A673 (cell line): ENCODE measurements at regions not wholly inside any gene's neighbourhood (a gene's known extent, or its start where the extent isn't known, plus 50 kb on each side); places are given as distances from the start of the nearest gene placed in this dataset.

Source experiments
- BruUV-seq: library from RNA; stranded (reverse); fragments of 400-500 nt; replicated peaks from 2 replicates; lab custom pipeline; 2021; lab: Mats Ljungman, UMichigan
- CTCF ChIA-PET: fragments of 300-600 bp; sonication (Branson Sonifier 250); formaldehyde crosslinking; loops from one replicate; lab custom pipeline; 2022; ENCODE audit warnings: antibody characterized with exemption; lab: Charles Lee
- POLR2A ChIA-PET: fragments of 300-600 bp; sonication (Branson Sonifier 250); formaldehyde crosslinking; loops from one replicate; lab custom pipeline; 2022; ENCODE audit warnings: antibody characterized with exemption; ENCODE audit not compliant: low non-redundant PET; lab: Charles Lee
- DNase-seq: peaks from one replicate; pipeline ENCODE4 v3.0.0-alpha.2; 2015; ENCODE audit warnings: low spot score
- H3K27ac ChIP-seq: fragments of 200-600 bp; sonication (generic); 2 replicates; pipeline ENCODE4 v1.5.1; 2016; ENCODE audit warnings: mixed run types, low read depth, mild to moderate bottlenecking, mixed read lengths, antibody characterized with exemption, low read length; ENCODE audit not compliant: poor library complexity, severe bottlenecking
- H3K27me3 ChIP-seq: fragments of 200-600 bp; sonication (generic); replicated peaks from 2 replicates; pipeline ENCODE4 v1.6.1; 2017; ENCODE audit warnings: mixed run types, low read depth, mild to moderate bottlenecking, mixed read lengths, antibody characterized with exemption, low read length; ENCODE audit not compliant: insufficient read depth, poor library complexity
- H3K36me3 ChIP-seq: fragments of 200-600 bp; sonication (generic); 2 replicates; pipeline ENCODE4 v1.6.1; 2016; ENCODE audit warnings: mixed run types, mild to moderate bottlenecking, mixed read lengths, antibody characterized with exemption, low read length; ENCODE audit not compliant: insufficient read depth, poor library complexity, severe bottlenecking
- H3K4me1 ChIP-seq: fragments of 200-600 bp; sonication (generic); 2 replicates; pipeline ENCODE4 v1.6.1; 2017; ENCODE audit warnings: mixed run types, mild to moderate bottlenecking, mixed read lengths, antibody characterized with exemption, low read length; ENCODE audit not compliant: insufficient read depth, poor library complexity, severe bottlenecking
- H3K4me3 ChIP-seq: fragments of 200-600 bp; sonication (generic); 2 replicates; pipeline ENCODE4 v1.5.1; 2016; ENCODE audit warnings: low read depth, mixed run types, mild to moderate bottlenecking, mixed read lengths, low read length; ENCODE audit not compliant: poor library complexity, severe bottlenecking
- H3K9me3 ChIP-seq: fragments of 200-600 bp; sonication (generic); 2 replicates; pipeline ENCODE4 v1.6.1; 2016; ENCODE audit warnings: mixed run types, low read depth, mild to moderate bottlenecking, mixed read lengths, antibody characterized with exemption, low read length; ENCODE audit not compliant: poor library complexity, severe bottlenecking
- EZH2 ChIP-seq: fragments of 200-600 bp; sonication (generic); IDR thresholded peaks from 2 replicates; pipeline ENCODE4 v1.6.1; 2017; ENCODE audit warnings: borderline replicate concordance, low read depth, mild to moderate bottlenecking, mixed read lengths, antibody characterized with exemption, low read length; ENCODE audit not compliant: poor library complexity, severe bottlenecking
- intact Hi-C: fragments of 100-400 bp; cut with micrococcal nuclease; formaldehyde crosslinking; loops from one replicate; pipeline ENCODE4 v1.10.0; 2022; ENCODE audit not compliant: unreplicated experiment
- TF ChIP-seq, protein P1 (sequence below): fragments of 300-800, 200-600 bp; sonication (generic); conservative IDR thresholded peaks from 2 replicates; pipeline ENCODE4 v1.5.1; 2017; ENCODE audit warnings: low read depth, mild to moderate bottlenecking, antibody characterized with exemption, low read length, moderate library complexity, mixed read lengths

DNA sequence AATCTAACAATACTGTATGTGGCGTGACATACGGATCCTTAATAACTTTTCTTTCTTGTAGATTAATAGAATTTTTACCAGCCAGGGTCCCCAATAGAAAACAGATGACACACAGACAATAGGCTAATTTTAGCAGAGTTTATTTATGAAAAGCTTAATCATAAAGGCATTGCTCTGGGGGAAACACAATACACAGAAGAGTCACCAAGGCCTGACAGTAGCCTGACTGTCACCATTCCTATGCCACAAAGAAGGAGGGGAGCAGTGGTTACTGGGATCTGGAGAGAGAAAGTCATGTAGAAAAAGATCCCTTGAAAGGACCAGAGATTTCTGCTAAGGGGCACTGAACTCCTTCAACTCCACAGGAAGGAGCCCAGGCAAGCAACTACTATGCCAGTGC, 139.5 kb downstream of the METTL4 start:
- CTCF ChIA-PET: no interaction called here
- TF ChIP-seq EZH2: no peak
- TF ChIP-seq, protein P1, sequence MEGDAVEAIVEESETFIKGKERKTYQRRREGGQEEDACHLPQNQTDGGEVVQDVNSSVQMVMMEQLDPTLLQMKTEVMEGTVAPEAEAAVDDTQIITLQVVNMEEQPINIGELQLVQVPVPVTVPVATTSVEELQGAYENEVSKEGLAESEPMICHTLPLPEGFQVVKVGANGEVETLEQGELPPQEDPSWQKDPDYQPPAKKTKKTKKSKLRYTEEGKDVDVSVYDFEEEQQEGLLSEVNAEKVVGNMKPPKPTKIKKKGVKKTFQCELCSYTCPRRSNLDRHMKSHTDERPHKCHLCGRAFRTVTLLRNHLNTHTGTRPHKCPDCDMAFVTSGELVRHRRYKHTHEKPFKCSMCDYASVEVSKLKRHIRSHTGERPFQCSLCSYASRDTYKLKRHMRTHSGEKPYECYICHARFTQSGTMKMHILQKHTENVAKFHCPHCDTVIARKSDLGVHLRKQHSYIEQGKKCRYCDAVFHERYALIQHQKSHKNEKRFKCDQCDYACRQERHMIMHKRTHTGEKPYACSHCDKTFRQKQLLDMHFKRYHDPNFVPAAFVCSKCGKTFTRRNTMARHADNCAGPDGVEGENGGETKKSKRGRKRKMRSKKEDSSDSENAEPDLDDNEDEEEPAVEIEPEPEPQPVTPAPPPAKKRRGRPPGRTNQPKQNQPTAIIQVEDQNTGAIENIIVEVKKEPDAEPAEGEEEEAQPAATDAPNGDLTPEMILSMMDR: no peak
- DNase-seq: no peak
- Histone ChIP-seq H3K27ac (no peak overlapping the region), H3K36me3 (no peaks in the 10 kb centered on the region), H3K4me1 (no peaks in the 10 kb centered on the region), H3K9me3 (no peaks in the 10 kb centered on the region), H3K4me3 (no peak overlapping the region), H3K27me3 (peaks cover 10% of the 10 kb centered on the region)
- intact Hi-C loops: no loop called here
- POLR2A ChIA-PET: no interaction called here
- no TSS peak for BruUV-seq

DNA sequence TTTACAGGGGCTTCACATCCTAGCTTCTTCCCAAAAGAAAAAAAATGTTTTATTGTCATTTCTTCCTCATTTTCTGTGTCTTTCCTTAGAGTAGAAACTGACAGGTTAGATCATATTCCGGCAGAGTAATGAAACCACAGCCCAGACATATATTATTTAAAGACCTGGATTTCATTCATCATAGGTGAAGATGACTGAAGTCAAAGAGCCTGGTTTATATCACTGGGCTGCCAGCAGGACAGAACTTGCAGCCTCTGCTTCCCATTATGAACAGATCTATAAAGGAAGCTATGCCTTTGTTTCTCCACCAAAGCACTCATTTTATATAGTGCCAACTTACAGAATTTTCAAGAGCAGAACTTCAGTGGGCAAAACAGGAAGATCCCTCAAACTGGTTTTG, 137.9 kb downstream of the METTL4 start:
- POLR2A ChIA-PET: no interaction called here
- H3K4me1 ChIP-seq: no peaks in the 10 kb centered on the region
- no peak for TF ChIP-seq EZH2
- TF ChIP-seq, protein P1: no peak

DNA sequence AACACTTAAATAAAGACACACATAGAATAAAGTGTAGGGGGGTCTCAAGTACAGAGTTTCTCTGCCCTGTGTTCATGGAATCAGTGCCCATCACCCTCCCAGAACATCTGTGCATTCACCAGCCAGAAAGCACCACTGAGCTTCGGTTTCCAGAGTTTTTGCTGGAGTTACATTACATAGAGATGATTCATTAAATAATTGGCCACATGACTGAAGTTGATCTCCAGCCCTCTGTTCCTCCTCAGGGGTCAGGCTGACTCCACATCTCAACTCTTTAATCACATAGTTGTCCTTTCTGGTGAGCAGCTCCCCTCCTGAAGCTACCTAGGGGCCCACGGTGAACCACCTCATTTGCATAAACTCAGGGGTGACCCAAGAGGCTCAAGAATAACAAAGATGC, 129.8 kb downstream of the METTL4 start:
- H3K9me3 ChIP-seq: no peaks in the 10 kb centered on the region
- peaks cover 3% of the 10 kb centered on the region for H3K27me3 ChIP-seq
- no peaks in the 10 kb centered on the region for H3K4me1 ChIP-seq
- TF ChIP-seq, protein P1: no peak
- TF ChIP-seq EZH2: no peak
- DNase-seq: no peak
- no peak overlapping the region for H3K4me3 ChIP-seq
- H3K27ac ChIP-seq: no peak overlapping the region
- intact Hi-C loops: no loop called here
- H3K36me3 ChIP-seq: no peaks in the 10 kb centered on the region
- no TSS peak for BruUV-seq
- CTCF ChIA-PET: no interaction called here
- POLR2A ChIA-PET: no interaction called here

More for the DNA sequence above, 137.9 kb downstream of the METTL4 start:
- Histone ChIP-seq H3K4me3 (no peak overlapping the region), H3K9me3 (no peaks in the 10 kb centered on the region), H3K27me3 (peaks cover 11% of the 10 kb centered on the region), H3K36me3 (no peaks in the 10 kb centered on the region), H3K27ac (no peak overlapping the region)
- CTCF ChIA-PET: no interaction called here
- DNase-seq: no peak
- intact Hi-C loops: no loop called here
- BruUV-seq: no TSS peak
